Vagina (tissue), 2 donors: ENCODE measurements at regions not wholly inside any gene's neighbourhood (a gene's known extent, or its start where the extent isn't known, plus 50 kb on each side); places are given as distances from the start of the nearest gene placed in this dataset.

Source experiments
- CTCF ChIP-seq, 3 experiments: fragments of 450-650 bp in 2 of 3; fragments of 200-600 bp in 1 of 3; sonication (generic) in 1 of 3; IDR thresholded peaks; one replicate each; pipeline ENCODE4 v1.5.1; 2017 to 2019; ENCODE audit warnings: antibody characterized with exemption in 3 of 3, mild to moderate bottlenecking in 2 of 3, moderate library complexity in 2 of 3
- POLR2A ChIP-seq, 2 donors: fragments of 450-650 bp; IDR thresholded peaks; one replicate each; pipeline ENCODE4 v1.6.1; 2017; ENCODE audit warnings: antibody characterized with exemption in 2 of 2, mild to moderate bottlenecking in 2 of 2, moderate library complexity in 2 of 2
- POLR2AphosphoS5 ChIP-seq, 2 donors: sonication (generic); formaldehyde crosslinking; IDR thresholded peaks; one replicate each; pipeline ENCODE4 v1.9.0; 2017; ENCODE audit warnings: antibody characterized with exemption in 2 of 2, mild to moderate bottlenecking in 2 of 2, low read depth in 1 of 2; ENCODE audit not compliant: insufficient read depth in 1 of 2

GRCh38 chr7:96546426-96546825 lies 163.2 kb downstream of the SEM1 start:
- TF ChIP-seq CTCF (IDR thresholded peaks at IDR 0.05): no peak
- no peak for TF ChIP-seq POLR2AphosphoS5 (IDR thresholded peaks at IDR 0.05; ENCODE audit: insufficient read depth in 1 of 2, low read depth in 1 of 2)
- no peak for TF ChIP-seq POLR2A (IDR thresholded peaks at IDR 0.05)
